ENCODE measurements at regions not wholly inside any gene's neighbourhood (a gene's known extent, or its start where the extent isn't known, plus 50 kb on each side); places are given as distances from the start of the nearest gene placed in this dataset.

GRCh38 chr7:408751-409311, 110.8 kb downstream of the PDGFA start:
- no peak for TF ChIP-seq CTCF (IDR thresholded peaks at IDR 0.05)
- TF ChIP-seq POLR2A (IDR thresholded peaks at IDR 0.05): no peak

All from thyroid gland (tissue), 4 donors.